ENCODE measurements at regions not wholly inside any gene's neighbourhood (a gene's known extent, or its start where the extent isn't known, plus 50 kb on each side); places are given as distances from the start of the nearest gene placed in this dataset.
"Not testable (repeated sequence)": the region's sequence is repeated elsewhere in the genome, so short reads cannot be mapped to it uniquely, and the experiment has no call there.

DNA sequence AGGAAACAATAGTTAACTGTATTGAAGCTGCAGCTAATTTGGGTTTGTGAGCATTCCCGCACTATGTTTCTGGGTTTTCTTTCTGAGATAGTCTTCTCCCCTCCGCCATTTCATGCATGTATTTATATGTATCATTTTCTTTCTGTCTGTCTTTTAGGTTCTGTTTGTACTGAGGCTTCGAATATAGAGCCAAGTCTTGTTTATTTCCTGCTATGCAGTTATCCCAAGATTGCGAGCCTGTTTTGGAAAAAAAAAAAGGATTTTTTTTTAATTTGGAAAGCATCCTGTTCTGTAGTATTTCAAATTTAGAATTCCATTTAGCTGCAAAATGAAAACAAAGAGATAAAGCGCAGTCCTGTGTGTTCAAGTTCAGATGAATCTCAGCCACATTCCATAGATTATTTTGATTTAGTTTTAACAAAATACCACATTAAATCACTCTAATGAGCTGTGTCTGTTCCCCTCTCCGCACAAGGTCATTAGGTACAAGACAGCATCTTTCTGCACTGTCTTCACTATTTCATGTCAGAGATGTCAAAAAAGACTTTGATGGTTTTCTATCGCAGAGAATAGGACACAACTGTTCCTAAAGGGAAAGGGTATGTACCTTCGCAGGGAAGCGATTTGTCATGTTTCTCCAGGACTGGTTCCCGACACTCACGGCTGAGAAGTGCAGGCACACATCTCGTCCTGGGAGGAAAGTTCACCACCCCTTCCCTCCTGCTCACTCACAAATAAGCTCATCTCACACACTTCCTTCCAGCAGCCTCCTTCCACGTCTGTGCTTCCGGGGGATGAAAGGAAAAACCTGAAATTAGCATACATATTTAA, 443.4 kb downstream of the ZNF516 start:
- no peak overlapping the region for H3K4me3 ChIP-seq (ENCODE audit: low read depth, low read length)
- TF ChIP-seq, protein P1, sequence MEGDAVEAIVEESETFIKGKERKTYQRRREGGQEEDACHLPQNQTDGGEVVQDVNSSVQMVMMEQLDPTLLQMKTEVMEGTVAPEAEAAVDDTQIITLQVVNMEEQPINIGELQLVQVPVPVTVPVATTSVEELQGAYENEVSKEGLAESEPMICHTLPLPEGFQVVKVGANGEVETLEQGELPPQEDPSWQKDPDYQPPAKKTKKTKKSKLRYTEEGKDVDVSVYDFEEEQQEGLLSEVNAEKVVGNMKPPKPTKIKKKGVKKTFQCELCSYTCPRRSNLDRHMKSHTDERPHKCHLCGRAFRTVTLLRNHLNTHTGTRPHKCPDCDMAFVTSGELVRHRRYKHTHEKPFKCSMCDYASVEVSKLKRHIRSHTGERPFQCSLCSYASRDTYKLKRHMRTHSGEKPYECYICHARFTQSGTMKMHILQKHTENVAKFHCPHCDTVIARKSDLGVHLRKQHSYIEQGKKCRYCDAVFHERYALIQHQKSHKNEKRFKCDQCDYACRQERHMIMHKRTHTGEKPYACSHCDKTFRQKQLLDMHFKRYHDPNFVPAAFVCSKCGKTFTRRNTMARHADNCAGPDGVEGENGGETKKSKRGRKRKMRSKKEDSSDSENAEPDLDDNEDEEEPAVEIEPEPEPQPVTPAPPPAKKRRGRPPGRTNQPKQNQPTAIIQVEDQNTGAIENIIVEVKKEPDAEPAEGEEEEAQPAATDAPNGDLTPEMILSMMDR (IDR thresholded peaks at IDR 0.05; ENCODE audit: insufficient read depth, low read depth, low read length) = no peak
- DNase-seq (ENCODE audit: low read depth) = no peak

DNA sequence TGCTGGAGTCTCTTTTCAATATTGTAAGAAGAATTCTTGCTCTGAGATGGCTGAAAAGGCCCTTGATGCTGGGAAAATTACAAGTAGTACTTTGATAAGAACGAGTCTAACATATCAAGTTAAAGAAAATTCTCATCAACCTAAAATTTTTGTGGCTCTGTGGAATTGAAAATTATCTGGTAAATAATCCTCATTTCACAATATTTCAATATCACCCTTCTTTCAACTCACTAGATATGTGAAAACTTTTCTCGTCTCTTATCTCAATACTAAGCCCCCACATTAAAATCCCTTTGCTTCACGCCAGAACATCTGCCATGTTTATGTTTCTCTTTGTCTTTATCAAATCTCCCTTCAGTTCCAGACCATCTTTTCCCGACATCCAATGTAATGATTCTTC, 448.8 kb downstream of the ZNF516 start:
- DNase-seq (ENCODE audit: low read depth) = no peak
- TF ChIP-seq, protein P1 (IDR thresholded peaks at IDR 0.05; ENCODE audit: insufficient read depth, low read depth, low read length) = no peak
- no peak overlapping the region for H3K4me3 ChIP-seq (ENCODE audit: low read depth, low read length)

DNA sequence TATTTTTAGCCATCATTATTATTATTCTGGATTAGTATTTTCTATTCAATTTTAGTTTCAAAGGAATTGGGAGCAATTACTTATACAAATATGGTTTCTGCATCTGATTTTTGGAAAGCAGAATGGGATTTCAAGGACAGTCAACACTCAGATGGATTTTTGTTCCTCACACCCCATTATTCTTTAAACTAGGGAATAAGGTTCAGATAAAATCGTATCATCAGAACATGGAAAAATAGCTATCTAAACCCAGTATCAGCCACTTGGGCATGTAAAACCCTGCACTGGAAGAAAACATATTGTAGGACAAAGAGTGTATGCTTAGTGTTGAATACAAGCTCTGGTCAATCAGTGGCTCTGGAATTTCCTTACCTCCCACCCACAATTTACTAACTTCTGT, 452.5 kb downstream of the ZNF516 start:
- H3K4me3 ChIP-seq (ENCODE audit: low read depth, low read length) = no peak overlapping the region
- no peak for DNase-seq (ENCODE audit: low read depth)
- TF ChIP-seq, protein P1 (IDR thresholded peaks at IDR 0.05; ENCODE audit: insufficient read depth, low read depth, low read length) = no peak

DNA sequence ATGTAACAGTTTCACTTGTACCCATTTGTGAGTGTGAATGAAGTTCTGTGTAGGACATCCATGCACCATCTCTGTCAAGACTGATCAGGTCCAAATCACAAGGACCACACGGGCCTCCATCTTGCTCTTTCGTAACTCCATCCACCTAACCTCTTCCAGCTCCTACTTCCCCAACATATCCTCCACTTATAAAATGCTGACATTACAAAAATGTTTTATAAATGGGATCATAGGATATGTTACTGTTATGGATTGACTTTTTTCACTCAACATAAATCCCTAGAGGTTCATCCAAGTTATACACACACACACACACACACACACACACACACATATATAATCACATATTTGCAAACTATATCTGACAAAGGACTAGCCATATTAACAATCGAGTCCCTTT, 476.8 kb downstream of the ZNF516 start:
- TF ChIP-seq, protein P1 (IDR thresholded peaks at IDR 0.05; ENCODE audit: insufficient read depth, low read depth, low read length) = no peak
- no peak for DNase-seq (ENCODE audit: low read depth)
- H3K4me3 ChIP-seq (ENCODE audit: low read depth, low read length) = no peak overlapping the region

DNA sequence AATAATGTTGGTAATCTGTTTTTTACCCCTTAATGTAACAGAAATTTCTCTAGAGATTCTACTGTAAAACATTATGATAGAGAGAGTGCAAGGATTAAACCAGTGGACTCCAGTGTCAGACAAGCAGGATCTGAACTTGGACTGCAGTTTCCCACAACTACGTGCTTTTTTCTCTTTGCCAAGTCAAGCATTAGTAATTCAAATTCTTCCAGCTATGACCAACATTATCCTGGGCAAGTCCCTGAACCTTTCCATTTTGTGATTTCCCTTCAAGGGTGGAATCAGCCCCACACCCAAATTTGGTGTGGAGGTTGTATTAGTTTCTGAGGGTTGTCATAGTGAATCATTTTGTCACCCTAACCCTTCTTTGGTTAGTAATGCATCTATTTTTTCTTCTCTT, 482.0 kb downstream of the ZNF516 start:
- H3K4me3 ChIP-seq (ENCODE audit: low read depth, low read length) = no peak overlapping the region
- DNase-seq (ENCODE audit: low read depth) = no peak
- TF ChIP-seq, protein P1 (IDR thresholded peaks at IDR 0.05; ENCODE audit: insufficient read depth, low read depth, low read length) = no peak

DNA sequence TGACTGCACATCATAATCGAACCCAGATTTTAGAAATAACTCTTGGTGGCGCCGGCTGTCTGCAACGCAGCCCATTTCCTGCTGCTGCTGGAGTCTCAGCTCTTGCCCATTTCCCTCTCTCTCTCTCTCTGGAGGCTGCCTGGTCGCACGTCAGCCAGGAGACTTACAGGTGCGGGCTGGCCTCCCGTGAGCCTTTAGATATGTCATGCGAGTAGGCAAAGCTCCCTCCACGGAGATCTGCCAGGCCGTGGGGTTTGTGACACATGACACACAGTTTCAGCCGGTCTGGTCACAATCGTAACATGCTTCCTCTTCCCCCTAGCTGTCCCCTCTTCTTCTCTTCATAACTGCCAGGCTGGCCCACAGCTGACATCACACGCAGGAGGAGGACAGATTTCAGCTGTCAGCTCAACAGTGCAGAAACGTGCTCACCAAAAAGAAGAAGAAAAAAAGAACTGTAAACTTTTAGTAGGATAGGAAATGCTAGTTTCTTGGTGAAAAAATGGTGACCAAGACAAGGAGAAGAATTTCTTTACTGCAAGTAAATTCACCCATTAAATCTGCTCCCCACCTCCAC, 489.3 kb downstream of the ZNF516 start:
- H3K4me3 ChIP-seq (ENCODE audit: low read depth, low read length) = no peak overlapping the region
- DNase-seq (ENCODE audit: low read depth) = no peak
- TF ChIP-seq, protein P1 (IDR thresholded peaks at IDR 0.05; ENCODE audit: insufficient read depth, low read depth, low read length) = no peak

DNA sequence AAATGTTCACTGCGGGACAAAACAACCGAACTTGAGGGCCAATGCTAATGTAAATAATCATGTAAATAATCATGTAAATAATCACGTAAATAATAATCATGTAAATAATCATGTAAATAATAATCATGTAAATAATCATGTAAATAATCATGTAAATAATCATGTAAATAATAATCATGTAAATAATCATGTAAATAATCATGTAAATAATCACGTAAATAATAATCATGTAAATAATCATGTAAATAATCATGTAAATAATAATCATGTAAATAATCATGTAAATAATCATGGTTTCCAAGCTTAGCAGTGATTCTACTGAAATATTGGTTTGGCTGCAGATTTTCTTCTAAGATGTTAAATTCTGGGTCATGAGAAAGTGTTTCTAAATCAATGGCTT, 507.1 kb downstream of the ZNF516 start:
- not testable (repeated sequence) for DNase-seq (ENCODE audit: low read depth); H3K4me3 ChIP-seq (ENCODE audit: low read depth, low read length)

Measured in fibroblast of villous mesenchyme (primary cell).